ENCODE measurements at regions not wholly inside any gene's neighbourhood (a gene's known extent, or its start where the extent isn't known, plus 50 kb on each side); places are given as distances from the start of the nearest gene placed in this dataset.

GRCh38 chr4:12206091-12206490 is 777.4 kb upstream of the HS3ST1 start:
- DNase-seq (no peak), ATAC-seq (ENCODE audit: low read depth) (no peak)
- no peak overlapping the region for H3K4me3 ChIP-seq (ENCODE audit: insufficient read depth, low read depth, low read length)
- no peak overlapping the region for H2BK5ac ChIP-seq (ENCODE audit: low read depth, low read length, poor library complexity, severe bottlenecking)
- H2AK5ac ChIP-seq (ENCODE audit: low read depth, low read length), result no peak overlapping the region
- H4K91ac ChIP-seq (ENCODE audit: insufficient read depth, low read depth, low read length), result no peak overlapping the region
- CTCF ChIA-PET, result no interaction called here
- H3K27me3 ChIP-seq (ENCODE audit: control insufficient read depth, insufficient read depth, low read length), result no peaks in the 10 kb centered on the region
- H3K23ac ChIP-seq (ENCODE audit: low read depth, low read length), result no peak overlapping the region
- H3K9me1 ChIP-seq (ENCODE audit: insufficient read depth, low read length), result no peaks in the 10 kb centered on the region
- WGBS, 2 experiments (ENCODE audit: extremely low coverage in 2 of 2, insufficient read length in 1 of 2), result no CpG with 5 or more reads among the region's 4 CpGs
- POLR2A ChIA-PET (ENCODE audit: unreplicated experiment), result no interaction called here
- H4K5ac ChIP-seq (ENCODE audit: low read depth, low read length), result no peak overlapping the region
- dilution Hi-C loops (cut with HindIII; ENCODE audit: low sequenced_read_pairs, unreplicated experiment), result no loop called here
- H4K8ac ChIP-seq (ENCODE audit: low read depth in 2 of 2, low read length in 2 of 2), result no peak overlapping the region
- intact Hi-C loops (cut with micrococcal nuclease), result no loop called here
- no peaks in the 10 kb centered on the region for H4K20me1 ChIP-seq (ENCODE audit: insufficient read depth, low read length)
- H3K36me3 ChIP-seq (ENCODE audit: control insufficient read depth, insufficient read depth, low read length), result no peaks in the 10 kb centered on the region
- H3K14ac ChIP-seq (replicated peaks; ENCODE audit: low read depth, low read length), result no peak overlapping the region
- TF ChIP-seq RAD21 (IDR thresholded peaks at IDR 0.05; ENCODE audit: low read length), result no peak
- TF ChIP-seq RFX5 (IDR thresholded peaks at IDR 0.05; ENCODE audit: low read depth, low read length), result no peak
- no peak for TF ChIP-seq SMC3 (IDR thresholded peaks at IDR 0.05; ENCODE audit: low read depth, low read length)
- H2BK15ac ChIP-seq (ENCODE audit: low read depth, low read length), result no peak overlapping the region
- BruUV-seq (replicated peaks), result no TSS peak
- no peak overlapping the region for H2AK9ac ChIP-seq (replicated peaks; ENCODE audit: low read depth, low read length, poor library complexity)
- no peak overlapping the region for H3K9ac ChIP-seq (ENCODE audit: low read depth, low read length)
- no peaks in the 10 kb centered on the region for H3K4me1 ChIP-seq (ENCODE audit: control insufficient read depth, insufficient read depth, low read length)
- H3K79me1 ChIP-seq (ENCODE audit: low read depth in 1 of 2, low read length in 2 of 2), result no peaks in the 10 kb centered on the region
- no peak overlapping the region for H2BK20ac ChIP-seq (ENCODE audit: low read depth, low read length)
- no peak overlapping the region for H2BK120ac ChIP-seq (ENCODE audit: low read depth, low read length)
- no peak overlapping the region for H3K27ac ChIP-seq (ENCODE audit: insufficient read depth, low read length)
- no peak overlapping the region for H3K18ac ChIP-seq (ENCODE audit: low read depth, low read length)
- in situ Hi-C loops (cut with MboI; ENCODE audit: low sequenced_read_pairs), result no loop called here
- H3K4me2 ChIP-seq (ENCODE audit: low read depth, low read length), result no peak overlapping the region
- H2AFZ ChIP-seq (replicated peaks; ENCODE audit: low read length, poor library complexity), result no peak overlapping the region
- H3K56ac ChIP-seq (ENCODE audit: extremely low read depth, insufficient read depth, low read length), result no peak overlapping the region
- no peak overlapping the region for H3K4ac ChIP-seq (ENCODE audit: low read depth, low read length)
- peaks cover 5% of the 10 kb centered on the region; the same call in 1 of the 2 replicates for H3K9me3 ChIP-seq (ENCODE audit: control insufficient read depth, insufficient read depth, low read length)
